K562 (cell line): ENCODE measurements at regions not wholly inside any gene's neighbourhood (a gene's known extent, or its start where the extent isn't known, plus 50 kb on each side); places are given as distances from the start of the nearest gene placed in this dataset.
A peak's percentile ranks its signal among the peaks of the same experiment; 100 is the strongest.

Experiments
- ATAC-seq: fragments of 200-7000 bp; cut with Tn5 transposase; 3 replicates; pipeline ENCODE4 v1.9.1; 2020; ENCODE audit warnings: moderate library complexity
- BruUV-seq: library from RNA; stranded (reverse); fragments of 400-500 nt; replicated peaks from 2 replicates; lab custom pipeline; 2021; lab: Mats Ljungman, UMichigan
- CTCF ChIA-PET: fragments of 300-600 bp; formaldehyde crosslinking; extraction: SDS; loops from one replicate; lab custom pipeline; 2021; ENCODE audit warnings: low intra/inter-chr PET ratio; lab: Yijun Ruan, JAX
- POLR2A ChIA-PET: fragments of 300-600, 350-650 bp; sonication (Branson Sonifier 250); formaldehyde crosslinking; extraction: SDS; loops from one replicate; lab custom pipeline; 2021; ENCODE audit warnings: antibody characterized with exemption, inconsistent platforms; lab: Yijun Ruan, JAX
- DNase-seq, 4 experiments: peaks; one replicate each; pipeline versions ENCODE4 v3.0.0 to v3.0.0-alpha.2; 2011 to 2018; ENCODE audit warnings: low spot score in 3 of 4, mixed read lengths in 3 of 4; ENCODE audit errors: extremely low read depth in 1 of 4
- FAIRE-seq: peaks from 2 replicates; lab custom pipeline; 2011; peaks lifted over from hg19 to GRCh38; lab: Jason Lieb, UNC
- H2AFZ ChIP-seq: 2 replicates; pipeline ENCODE4 v1.6.0; 2011; ENCODE audit warnings: low read depth, low read length, control low read depth, inconsistent platforms
- H3K27ac ChIP-seq: fragments of 200-600 bp; 3 replicates; pipeline ENCODE4 v1.8.0; 2011; ENCODE audit warnings: low read depth, mild to moderate bottlenecking, control low read depth, inconsistent platforms, low read length, moderate library complexity, mixed read lengths; ENCODE audit errors: extremely low read depth
- H3K27me3 ChIP-seq, 2 experiments: fragments of 300-600 bp in 1 of 2; 2 replicates in 1 of 2; 3 replicates in 1 of 2; pipeline versions ENCODE4 v1.6.0 to v1.8.0; 2011; ENCODE audit warnings: inconsistent platforms in 2 of 2, low read length in 2 of 2, mild to moderate bottlenecking in 1 of 2, mixed read lengths in 1 of 2, moderate library complexity in 1 of 2; ENCODE audit not compliant: control insufficient read depth in 2 of 2, insufficient read depth in 2 of 2
- H3K36me3 ChIP-seq: fragments of 300-600 bp; 3 replicates; pipeline ENCODE4 v1.8.0; 2011; ENCODE audit warnings: mild to moderate bottlenecking, low read length, inconsistent platforms; ENCODE audit not compliant: control insufficient read depth, insufficient read depth
- H3K4me1 ChIP-seq, 2 experiments: fragments of 200-600 bp in 1 of 2; replicated peaks in 1 of 2; 2 replicates in 1 of 2; 3 replicates in 1 of 2; pipeline versions ENCODE4 v1.5.1 to v1.8.0; 2011; ENCODE audit warnings: inconsistent platforms in 2 of 2, low read length in 2 of 2, mild to moderate bottlenecking in 1 of 2, mixed read lengths in 1 of 2, moderate library complexity in 1 of 2; ENCODE audit not compliant: control insufficient read depth in 2 of 2, insufficient read depth in 2 of 2
- H3K4me2 ChIP-seq: 2 replicates; pipeline ENCODE4 v1.6.1; 2011; ENCODE audit warnings: low read length, control low read depth, inconsistent platforms, mixed read lengths; ENCODE audit not compliant: insufficient read depth
- H3K4me3 ChIP-seq: fragments of 200-600 bp; sonication (generic), shearing (Covaris generic); 2 replicates; pipeline ENCODE4 v1.5.1; 2016; ENCODE audit warnings: control low read depth, inconsistent platforms
- H3K79me2 ChIP-seq: fragments of 200-600 bp; 3 replicates; pipeline ENCODE4 v1.8.0; 2011; ENCODE audit warnings: low read length, inconsistent platforms; ENCODE audit not compliant: control insufficient read depth, insufficient read depth
- H3K9ac ChIP-seq, 2 experiments: 2 replicates each; pipeline versions ENCODE4 v1.6.0 to v1.6.1; 2011; ENCODE audit warnings: low read depth in 2 of 2, low read length in 2 of 2, control low read depth in 1 of 2, inconsistent platforms in 1 of 2, mild to moderate bottlenecking in 1 of 2, mixed read lengths in 1 of 2; ENCODE audit not compliant: insufficient read depth in 1 of 2
- H3K9me1 ChIP-seq: one replicate; pipeline ENCODE4 v1.6.0; 2011; ENCODE audit warnings: inconsistent platforms, mild to moderate bottlenecking, low read length, moderate library complexity; ENCODE audit not compliant: control insufficient read depth, insufficient read depth
- H3K9me3 ChIP-seq: replicated peaks from 2 replicates; pipeline ENCODE4 v1.5.1; 2011; ENCODE audit warnings: low read depth, low read length, inconsistent platforms; ENCODE audit not compliant: control insufficient read depth, insufficient read depth
- H4K20me1 ChIP-seq: replicated peaks from 2 replicates; pipeline ENCODE4 v1.6.1; 2011; ENCODE audit warnings: low read length, inconsistent platforms, mixed read lengths; ENCODE audit not compliant: control insufficient read depth, insufficient read depth
- DNMT1 ChIP-seq: fragments of 450-650 bp; IDR thresholded peaks from 2 replicates; pipeline ENCODE4 v1.6.1; 2016; ENCODE audit warnings: antibody characterized with exemption, mild to moderate bottlenecking
- FOXK1 ChIP-seq: sonication (generic); formaldehyde crosslinking; IDR thresholded peaks from 2 replicates; pipeline ENCODE4 v1.8.0; 2022; ENCODE audit warnings: missing genetic modification reagents, mild to moderate bottlenecking, borderline replicate concordance
- IRF9 ChIP-seq: fragments of 450-650 bp; IDR thresholded peaks from 2 replicates; pipeline ENCODE4 v1.6.1; 2016; ENCODE audit warnings: missing biosample characterization, missing genetic modification characterization
- MYNN ChIP-seq, 2 experiments: sonication (generic); formaldehyde crosslinking in 1 of 2; IDR thresholded peaks; 2 replicates each; pipeline versions ENCODE4 v1.5.0 to v1.6.1; 2016 to 2020; ENCODE audit warnings: antibody characterized with exemption in 1 of 2, missing genetic modification reagents in 1 of 2
- NFIX ChIP-seq: fragments of 250-450 bp; sonication (Bioruptor Pico); IDR thresholded peaks from 2 replicates; pipeline ENCODE4 v1.4.0; 2020; ENCODE audit warnings: low read depth, mild to moderate bottlenecking, moderate library complexity
- RAD51 ChIP-seq: fragments of 450-650 bp; IDR thresholded peaks from 2 replicates; pipeline ENCODE4 v1.7.1; 2016; ENCODE audit warnings: low read depth, mild to moderate bottlenecking, borderline replicate concordance
- RUNX1 ChIP-seq: sonication (generic); IDR thresholded peaks from 2 replicates; pipeline ENCODE4 v1.6.1; 2016; ENCODE audit warnings: antibody characterized with exemption, low read depth
- SMARCE1 ChIP-seq: fragments of 450-650 bp; IDR thresholded peaks from 2 replicates; pipeline ENCODE4 v1.7.1; 2016; ENCODE audit warnings: mild to moderate bottlenecking
- TARDBP ChIP-seq: fragments of 450-650 bp; IDR thresholded peaks from 2 replicates; pipeline ENCODE4 v1.6.1; 2016
- ZC3H11A ChIP-seq: IDR thresholded peaks from 2 replicates; pipeline ENCODE4 v1.6.1; 2012; ENCODE audit warnings: low read depth, low read length, improper control_type of control experiment
- ZFP36 ChIP-seq: fragments of 150-350 bp; IDR thresholded peaks from 2 replicates; pipeline ENCODE4 v1.6.1; 2018; ENCODE audit warnings: low read length, low read depth; ENCODE audit not compliant: partially characterized antibody
- ZNF639 ChIP-seq, 2 experiments: fragments of 200-800 bp in 1 of 2; sonication (Bioruptor generic) in 1 of 2; sonication (generic) in 1 of 2; formaldehyde crosslinking in 1 of 2; IDR thresholded peaks in 1 of 2; conservative IDR thresholded peaks in 1 of 2; 2 replicates each; pipeline versions ENCODE4 v1.5.0 to v1.6.1; 2016 to 2020; ENCODE audit warnings: missing compliant biosample characterization in 1 of 2, missing genetic modification characterization in 1 of 2, missing genetic modification reagents in 1 of 2
- WGBS: fragments of 100-300 bp; shearing (Covaris generic); methylation state at CpG from one replicate; pipeline ENCODE4 v1.1.6; 2016; ENCODE audit warnings: low coverage, mixed read lengths; ENCODE audit not compliant: insufficient coverage; ENCODE audit errors: missing lambda C conversion rate; 5-methylcytosine and 5-hydroxymethylcytosine counted together
- in situ Hi-C: fragments of 300-500 bp; cut with MboI; formaldehyde crosslinking; loops from 4 replicates; pipeline ENCODE4 v1.15.0; 2018; ENCODE audit warnings: inconsistent platforms, mixed read lengths
- intact Hi-C: fragments of 100-400 bp; cut with micrococcal nuclease; formaldehyde crosslinking; loops from 2 replicates; pipeline ENCODE4 v1.14.2; 2022
- TF ChIP-seq, protein P1 (sequence below): sonication (generic); formaldehyde crosslinking; IDR thresholded peaks from 2 replicates; pipeline ENCODE4 v1.9.0; 2022; ENCODE audit warnings: mild to moderate bottlenecking, missing genetic modification reagents

DNA sequence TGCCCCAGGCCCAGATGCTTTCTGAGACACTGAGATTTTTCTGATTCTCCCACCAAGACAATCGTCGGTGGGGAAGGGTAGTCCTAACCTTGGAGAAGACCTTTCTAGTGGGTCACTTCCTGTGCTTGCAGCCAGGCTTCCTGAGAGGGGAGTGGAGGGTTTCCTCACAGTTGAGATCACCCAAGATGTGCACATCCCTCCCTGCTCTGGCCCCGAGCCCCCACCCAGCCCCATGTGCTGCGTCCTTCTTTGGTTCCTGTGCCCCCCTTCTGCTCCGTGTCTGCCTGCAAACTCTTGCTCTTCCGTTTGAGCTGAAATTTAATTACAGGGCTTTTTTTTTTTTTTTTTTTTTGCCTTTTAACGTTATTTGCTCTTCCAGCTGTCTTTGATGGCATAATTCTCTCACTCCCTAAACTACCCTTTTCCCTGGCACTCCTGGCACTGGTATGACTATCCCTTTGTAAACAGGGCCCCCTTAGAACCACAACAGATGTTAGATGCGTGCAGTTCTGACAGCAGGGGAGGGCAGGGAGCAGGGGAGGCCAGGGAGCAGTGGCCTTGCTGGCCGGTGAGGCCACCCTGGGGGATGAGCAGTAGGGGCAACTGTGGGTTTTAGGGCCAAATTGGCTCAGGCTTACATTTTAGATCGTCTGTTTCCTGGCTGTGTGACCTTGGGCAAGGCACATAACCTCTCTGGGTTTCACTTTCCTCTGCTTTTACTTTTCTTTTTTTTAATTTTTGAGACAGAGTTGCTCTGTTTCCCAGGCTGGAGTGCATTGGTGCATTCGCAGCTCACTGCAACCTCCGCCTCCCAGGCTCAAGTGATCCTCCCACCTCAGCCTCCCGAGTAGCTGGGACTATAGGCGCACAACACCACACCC, 144.5 kb downstream of the PHETA1 start:
- DNase-seq (no peak), ATAC-seq (no peak), FAIRE-seq (no peak)
- Histone ChIP-seq H3K4me3 (no peak overlapping the region), H3K79me2 (no peaks in the 10 kb centered on the region), H3K27ac (no peak overlapping the region), H3K4me1 (no peaks in the 10 kb centered on the region; a peak in 1 of 5 replicates), H3K27me3 (peaks cover 11 to 52% of the 10 kb centered on the region in 2 experiments), H3K9me1 (no peaks in the 10 kb centered on the region), H3K36me3 (no peaks in the 10 kb centered on the region), H4K20me1 (peaks cover 17% of the 10 kb centered on the region), H3K9ac (no peak overlapping the region), H2AFZ (no peak overlapping the region), H3K4me2 (no peak overlapping the region), H3K9me3 (no peaks in the 10 kb centered on the region)
- CTCF ChIA-PET: no interaction called here
- BruUV-seq: no TSS peak
- TF ChIP-seq DNMT1: no peak
- TF ChIP-seq ZFP36: peak; percentile 56
- 0% methylated on average over 9 of the region's 14 CpGs for whole genome bisulfite sequencing
- intact Hi-C loops (no loop called here), in situ Hi-C loops (no loop called here)
- POLR2A ChIA-PET: no interaction called here

- FAIRE-seq (no peak), DNase-seq (no peak), ATAC-seq (no peak)
- Histone ChIP-seq H4K20me1 (peaks cover 17% of the 10 kb centered on the region), H3K36me3 (no peaks in the 10 kb centered on the region), H3K9me1 (no peaks in the 10 kb centered on the region), H3K27ac (no peak overlapping the region), H3K4me2 (no peak overlapping the region), H3K27me3 (peaks cover 11 to 46% of the 10 kb centered on the region in 2 experiments), H3K4me3 (no peak overlapping the region), H3K9ac (no peak overlapping the region), H3K9me3 (no peaks in the 10 kb centered on the region), H2AFZ (no peak overlapping the region), H3K79me2 (no peaks in the 10 kb centered on the region), H3K4me1 (no peaks in the 10 kb centered on the region; a peak in 1 of 5 replicates)
- 0% methylated on average over 3 of the region's 4 CpGs for WGBS
- in situ Hi-C loops: no loop called here
- no TSS peak for BruUV-seq
- ChIA-PET POLR2A (interaction anchor here (0.7 to 0.8 kb wide), 2 partner anchors 8 to 28 kb away, joined by 3 to 4 read pairs; no protein-coding TSS in a partner anchor), CTCF (no interaction called here)
- intact Hi-C loops: no loop called here
- TF ChIP-seq SMARCE1 (no peak), IRF9 (no peak), RAD51 (no peak), ZNF639 (CRISPR knock-in tag; conservative IDR thresholded peaks at IDR 0.05 in 1 of 2, IDR thresholded peaks at IDR 0.05 in 1 of 2) (no peak), NFIX (no peak), MYNN (IDR thresholded peaks at IDR 0.05) (no peak), MYNN (CRISPR knock-in tag; IDR thresholded peaks at IDR 0.05) (no peak), TARDBP (no peak), RUNX1 (no peak), ZC3H11A (no peak), FOXK1 (CRISPR knock-in tag) (no peak)
- TF ChIP-seq, protein P1, sequence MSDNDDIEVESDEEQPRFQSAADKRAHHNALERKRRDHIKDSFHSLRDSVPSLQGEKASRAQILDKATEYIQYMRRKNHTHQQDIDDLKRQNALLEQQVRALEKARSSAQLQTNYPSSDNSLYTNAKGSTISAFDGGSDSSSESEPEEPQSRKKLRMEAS (CRISPR knock-in tag): no peak
These were observed 146.4 kb downstream of the PHETA1 start for GRCh38 chr12:111222523-111222922.
